Heart left ventricle (tissue), 16 donors: ENCODE measurements at regions not wholly inside any gene's neighbourhood (a gene's known extent, or its start where the extent isn't known, plus 50 kb on each side); places are given as distances from the start of the nearest gene placed in this dataset.

Source experiments
- ATAC-seq, 4 donors: fragments of 200-7000 bp; cut with Tn5 transposase; one replicate each; pipeline ENCODE4 v1.9.1; 2020 to 2022; ENCODE audit warnings: moderate library complexity in 4 of 4, mild to moderate bottlenecking in 3 of 4, moderate number of reproducible peaks in 1 of 4
- DNase-seq, 5 donors: peaks; one replicate each; pipeline ENCODE4 v3.0.0-alpha.2; 2020
- H3K27ac ChIP-seq, 12 donors: fragments of 200-600 bp; sonication (generic) in 4 of 12; one replicate each; pipeline versions ENCODE4 v1.5.0 to v1.8.0; 2016 to 2022; ENCODE audit warnings: mild to moderate bottlenecking in 2 of 12
- H3K27me3 ChIP-seq, 9 donors: fragments of 200-600 bp; sonication (generic) in 2 of 9; one replicate each; pipeline versions ENCODE4 v1.5.1 to v1.8.0; 2016 to 2022; ENCODE audit warnings: mild to moderate bottlenecking in 3 of 9
- H3K36me3 ChIP-seq, 9 donors: fragments of 200-600 bp; sonication (generic) in 2 of 9; one replicate each; pipeline versions ENCODE4 v1.5.0 to v1.8.0; 2018 to 2022; ENCODE audit warnings: mild to moderate bottlenecking in 2 of 9
- H3K4me1 ChIP-seq, 12 donors: fragments of 200-600 bp; sonication (generic) in 4 of 12; one replicate each; pipeline versions ENCODE4 v1.5.0 to v1.8.0; 2016 to 2022; ENCODE audit warnings: mild to moderate bottlenecking in 3 of 12
- H3K4me3 ChIP-seq, 12 donors: fragments of 200-600 bp; sonication (generic) in 4 of 12; one replicate each; pipeline versions ENCODE4 v1.5.0 to v1.8.0; 2017 to 2022; ENCODE audit warnings: mild to moderate bottlenecking in 9 of 12, moderate library complexity in 4 of 12
- H3K9me3 ChIP-seq, 12 donors: fragments of 200-600 bp; sonication (generic) in 4 of 12; one replicate each; pipeline versions ENCODE4 v1.5.0 to v1.8.0; 2016 to 2022; ENCODE audit warnings: mild to moderate bottlenecking in 1 of 12
- POLR2A ChIP-seq, 2 donors: fragments of 450-650 bp; IDR thresholded peaks; one replicate each; pipeline ENCODE4 v1.6.1; 2017; ENCODE audit warnings: antibody characterized with exemption in 2 of 2, mild to moderate bottlenecking in 2 of 2, moderate library complexity in 2 of 2
- WGBS, 4 donors: extraction: QIAGEN DNeasy Blood & Tissue Kit in 2 of 4; methylation state at CpG; one replicate each; pipeline versions ENCODE4 v1.1.5 to v1.1.7; 2013 to 2018; 5-methylcytosine and 5-hydroxymethylcytosine counted together
- intact Hi-C, 10 donors: fragments of 100-400 bp; cut with DNase I; formaldehyde crosslinking; loops; one replicate each; pipeline versions ENCODE4 v1.11.1 to v1.14.2; 2022
- TF ChIP-seq, protein P1 (sequence below), 12 donors: fragments of 200-600 bp; sonication (generic) in 4 of 12; IDR thresholded peaks; one replicate each; pipeline versions ENCODE4 v1.5.0 to v1.8.0; 2018 to 2022; ENCODE audit warnings: antibody characterized with exemption in 12 of 12, mild to moderate bottlenecking in 5 of 12
- donor health status: ischemic (EF 13 %, LVEDD 7.1; RV severe dilation, severe dysfunction).
- donor health status: healthy with polysubstance abuse.
- donor health status: DM: no; HTN: yes; CAD: no.
- donor health status: DM: no; HTN: no; CAD: no.
- donor health status: ischemic (EF 25% LVEDD 6.9; RV normal size, moderate dysfunction).
- donor health status: ischemic (EF 25% LVEDD 5.7; RV mildly dilated, moderate dysfunction).
- donor health status: healthy.
- donor health status: DM: yes; HTN: yes; CAD: no.
- donor health status: ischemic (EF 35%, LVEDD 5.7; RV mildly dilated, moderate dysfunction).
- donor health status: nonischemic (EF 11% LVEDD 7.7; RV severe dilation, severe dysfunction).
- donor health status: DM: yes; HTN: yes; CAD: no.
- donor health status: PGD.
- donor health status: ischemic (EF 29% LVEDD 5.4; RV normal size, mild dysfunction).
- donor health status: nonischemic (EF 23%, LVEDD 6.1; RV moderate dilation, normal function).

DNA sequence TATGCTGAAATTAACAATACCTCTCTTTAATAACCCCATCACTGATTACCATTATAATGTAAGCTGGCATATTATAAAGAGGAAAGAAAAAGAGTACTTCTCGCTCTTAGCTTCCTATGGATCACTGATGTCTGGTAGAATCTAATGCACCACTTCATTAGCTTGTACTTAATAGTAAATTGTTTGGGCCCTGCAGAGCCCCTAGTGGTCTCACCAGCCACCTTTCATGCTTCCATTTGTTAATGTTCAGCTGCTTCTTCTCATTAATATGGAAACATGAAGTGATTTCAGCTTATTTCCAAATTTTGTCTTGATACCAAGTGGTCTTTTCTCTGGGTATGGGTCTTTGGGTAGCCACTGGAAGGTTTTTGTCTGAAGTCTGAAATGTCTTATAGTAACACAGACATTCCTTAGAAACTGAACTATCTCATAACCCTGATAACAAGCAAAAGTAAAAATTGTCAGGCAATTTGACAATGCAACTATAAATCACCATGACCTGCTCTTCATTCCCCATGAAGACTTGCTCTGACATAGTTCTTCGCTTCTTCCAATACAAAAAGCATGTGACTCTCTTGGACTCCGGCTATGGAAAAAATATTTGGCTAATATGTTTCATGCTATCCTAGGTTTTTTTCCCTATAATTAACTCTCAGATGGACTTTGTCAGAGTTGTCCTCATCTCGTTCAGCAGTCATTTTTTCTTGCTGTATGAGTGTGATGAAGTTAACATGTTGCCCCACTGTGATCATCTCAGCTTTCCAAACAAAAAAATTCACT, 395.8 kb upstream of the MARCKS start:
- Histone ChIP-seq H3K9me3 (no peaks in the 10 kb centered on the region), H3K36me3 (no peaks in the 10 kb centered on the region), H3K4me3 (no peak overlapping the region), H3K27ac (no peak overlapping the region), H3K4me1 (peaks cover 0 to 28% (median 0%) of the 10 kb centered on the region in 12 donors), H3K27me3 (no peaks in the 10 kb centered on the region)
- 57 to 75% (median 69%) methylated on average over 4 of the region's 4 CpGs for WGBS, 4 donors
- TF ChIP-seq POLR2A (IDR thresholded peaks at IDR 0.05): no peak
- TF ChIP-seq, protein P1, sequence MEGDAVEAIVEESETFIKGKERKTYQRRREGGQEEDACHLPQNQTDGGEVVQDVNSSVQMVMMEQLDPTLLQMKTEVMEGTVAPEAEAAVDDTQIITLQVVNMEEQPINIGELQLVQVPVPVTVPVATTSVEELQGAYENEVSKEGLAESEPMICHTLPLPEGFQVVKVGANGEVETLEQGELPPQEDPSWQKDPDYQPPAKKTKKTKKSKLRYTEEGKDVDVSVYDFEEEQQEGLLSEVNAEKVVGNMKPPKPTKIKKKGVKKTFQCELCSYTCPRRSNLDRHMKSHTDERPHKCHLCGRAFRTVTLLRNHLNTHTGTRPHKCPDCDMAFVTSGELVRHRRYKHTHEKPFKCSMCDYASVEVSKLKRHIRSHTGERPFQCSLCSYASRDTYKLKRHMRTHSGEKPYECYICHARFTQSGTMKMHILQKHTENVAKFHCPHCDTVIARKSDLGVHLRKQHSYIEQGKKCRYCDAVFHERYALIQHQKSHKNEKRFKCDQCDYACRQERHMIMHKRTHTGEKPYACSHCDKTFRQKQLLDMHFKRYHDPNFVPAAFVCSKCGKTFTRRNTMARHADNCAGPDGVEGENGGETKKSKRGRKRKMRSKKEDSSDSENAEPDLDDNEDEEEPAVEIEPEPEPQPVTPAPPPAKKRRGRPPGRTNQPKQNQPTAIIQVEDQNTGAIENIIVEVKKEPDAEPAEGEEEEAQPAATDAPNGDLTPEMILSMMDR (IDR thresholded peaks at IDR 0.05): peak in 3 of 12 donors; percentile 17 to 31 (median 19)
- ATAC-seq (peak in 2 of 4 donors; percentile 38 to 72), DNase-seq (no peak)
- intact Hi-C loops: no loop called here

DNA sequence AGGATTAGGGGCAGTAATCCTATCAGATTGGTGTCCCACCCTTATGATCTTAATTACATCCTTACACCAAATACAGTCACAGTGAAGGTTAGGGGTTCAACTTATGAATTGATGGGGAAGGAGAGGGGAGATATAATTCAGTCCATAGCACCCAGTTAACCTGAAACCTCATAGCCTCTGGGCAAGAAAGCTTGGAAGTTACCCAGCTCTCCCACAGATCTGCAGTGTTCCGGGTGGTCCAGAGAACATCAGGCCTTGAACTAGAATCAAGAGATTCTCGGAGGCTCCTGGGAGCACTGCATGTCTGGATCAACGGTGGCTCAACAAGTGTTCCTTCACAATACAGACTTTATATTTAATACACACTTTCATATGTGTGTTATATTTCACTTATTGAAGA, 392.6 kb upstream of the MARCKS start:
- DNase-seq: no peak
- H3K9me3 ChIP-seq: peaks cover 0 to 5% (median 0%) of the 10 kb centered on the region in 12 donors
- ATAC-seq: no peak
- H3K4me3 ChIP-seq: no peak overlapping the region
- 61 to 92% (median 85%) methylated on average over 3 of the region's 3 CpGs for WGBS, 4 donors
- no peaks in the 10 kb centered on the region for H3K36me3 ChIP-seq
- H3K27me3 ChIP-seq: no peaks in the 10 kb centered on the region
- H3K27ac ChIP-seq: no peak overlapping the region
- intact Hi-C loops: no loop called here
- TF ChIP-seq, protein P1 (IDR thresholded peaks at IDR 0.05): no peak
- peaks cover 0 to 13% (median 0%) of the 10 kb centered on the region in 12 donors for H3K4me1 ChIP-seq

DNA sequence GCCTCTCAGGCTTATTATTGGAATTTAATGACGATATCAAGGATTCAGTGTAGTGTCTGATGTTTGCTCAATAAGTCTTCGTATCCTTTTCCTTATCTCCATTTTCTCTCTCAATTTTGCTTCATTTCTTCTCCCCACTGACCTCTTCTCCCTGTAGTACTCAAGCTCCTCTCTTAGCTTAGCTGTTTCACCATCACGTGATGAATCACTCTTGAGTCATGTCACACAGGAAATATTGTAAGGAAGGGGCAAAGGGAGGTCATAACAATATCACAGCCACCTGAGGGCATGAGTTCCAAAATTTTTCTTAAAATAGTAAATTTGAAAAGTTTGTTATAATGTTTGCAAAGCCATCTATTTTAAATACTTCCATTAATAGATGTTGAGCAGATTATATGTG, 392.2 kb upstream of the MARCKS start:
- WGBS, 4 donors: 72 to 84% (median 81%) methylated on average over 3 of the region's 3 CpGs
- peak in 1 of 4 donors; percentile 55 for ATAC-seq
- TF ChIP-seq POLR2A (IDR thresholded peaks at IDR 0.05): no peak
- TF ChIP-seq, protein P1 (IDR thresholded peaks at IDR 0.05): no peak

DNA sequence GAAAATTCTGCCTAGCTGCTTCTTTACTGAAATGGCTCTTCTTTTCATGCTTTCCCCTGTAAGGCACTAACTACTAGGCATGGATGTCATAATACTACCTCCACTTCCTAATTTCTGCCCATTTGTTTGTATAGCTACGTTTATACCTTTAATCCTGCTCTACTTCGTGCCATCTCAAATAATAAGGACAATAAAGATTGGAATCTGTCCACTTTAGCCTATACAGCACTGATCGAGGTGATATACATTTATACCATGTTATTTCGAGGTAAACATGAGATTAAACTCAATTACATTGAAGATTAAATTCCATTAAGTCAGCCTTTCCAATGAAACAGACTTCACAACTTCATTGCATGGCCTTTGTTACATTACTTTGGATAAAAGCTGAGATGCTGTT, 390.6 kb upstream of the MARCKS start:
- H3K9me3 ChIP-seq: peaks cover 0 to 5% (median 0%) of the 10 kb centered on the region in 12 donors
- WGBS, 4 donors: 89 to 93% (median 90%) methylated on average over 4 of the region's 4 CpGs
- no peaks in the 10 kb centered on the region for H3K27me3 ChIP-seq
- ATAC-seq (no peak), DNase-seq (no peak)
- no peaks in the 10 kb centered on the region for H3K36me3 ChIP-seq
- H3K27ac ChIP-seq: no peak overlapping the region
- H3K4me1 ChIP-seq: peaks cover 0 to 13% (median 0%) of the 10 kb centered on the region in 12 donors
- no peak overlapping the region for H3K4me3 ChIP-seq
- TF ChIP-seq, protein P1 (IDR thresholded peaks at IDR 0.05): no peak
- no peak for TF ChIP-seq POLR2A (IDR thresholded peaks at IDR 0.05)
- intact Hi-C loops: no loop called here

More for the DNA sequence above, 392.2 kb upstream of the MARCKS start:
- no peaks in the 10 kb centered on the region for H3K27me3 ChIP-seq
- intact Hi-C loops: no loop called here
- no peak overlapping the region for H3K4me3 ChIP-seq
- no peak overlapping the region for H3K27ac ChIP-seq
- no peak for DNase-seq
- H3K36me3 ChIP-seq: no peaks in the 10 kb centered on the region
- peaks cover 0 to 5% (median 0%) of the 10 kb centered on the region in 12 donors for H3K9me3 ChIP-seq
- peaks cover 0 to 13% (median 0%) of the 10 kb centered on the region in 12 donors for H3K4me1 ChIP-seq
